GM19023 (cell line): ENCODE measurements at regions not wholly inside any gene's neighbourhood (a gene's known extent, or its start where the extent isn't known, plus 50 kb on each side); places are given as distances from the start of the nearest gene placed in this dataset.

ENCODE experiments used
- ATAC-seq: cut with Tn5 transposase; IDR thresholded peaks from one replicate; pipeline ENCODE4 v1.9.1; 2021; ENCODE audit warnings: mild to moderate bottlenecking, moderate library complexity; ENCODE audit not compliant: unreplicated experiment

DNA sequence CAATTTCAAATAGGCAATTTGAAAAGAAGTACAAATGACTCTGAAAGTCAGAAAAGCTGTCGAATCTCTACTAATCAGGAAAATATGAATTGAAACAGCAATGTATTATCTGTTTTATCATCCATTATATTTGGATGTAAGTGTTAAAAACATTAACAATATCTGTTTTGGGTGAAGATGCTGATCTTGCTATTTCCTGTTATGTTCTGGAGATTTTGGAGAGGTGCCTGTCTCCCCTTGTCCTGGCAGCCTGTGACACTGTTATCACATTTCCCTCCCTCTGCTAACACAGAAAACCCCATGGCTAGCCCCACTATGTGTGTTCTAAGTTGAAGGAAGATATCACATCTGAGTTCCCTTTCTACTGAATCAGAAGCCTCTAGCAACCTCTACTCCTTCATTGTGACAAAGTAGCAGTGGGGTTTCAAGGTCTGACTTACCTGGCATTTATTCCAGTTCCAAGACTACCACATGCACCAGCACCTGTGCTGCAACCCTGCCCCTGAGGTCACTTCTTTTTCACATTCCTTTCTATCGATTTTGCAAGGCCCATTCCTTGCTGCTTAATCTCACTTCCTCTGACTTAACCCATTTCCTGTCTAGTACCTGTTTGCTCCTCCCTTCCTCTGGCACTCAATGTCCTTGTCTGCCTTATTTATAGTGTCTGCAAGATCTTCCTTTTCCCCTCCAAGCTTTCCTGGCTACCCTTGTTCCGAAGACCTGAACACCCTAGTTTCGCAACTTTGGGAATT is 95.5 kb upstream of the COL8A1 start:
- ATAC-seq: no peak

DNA sequence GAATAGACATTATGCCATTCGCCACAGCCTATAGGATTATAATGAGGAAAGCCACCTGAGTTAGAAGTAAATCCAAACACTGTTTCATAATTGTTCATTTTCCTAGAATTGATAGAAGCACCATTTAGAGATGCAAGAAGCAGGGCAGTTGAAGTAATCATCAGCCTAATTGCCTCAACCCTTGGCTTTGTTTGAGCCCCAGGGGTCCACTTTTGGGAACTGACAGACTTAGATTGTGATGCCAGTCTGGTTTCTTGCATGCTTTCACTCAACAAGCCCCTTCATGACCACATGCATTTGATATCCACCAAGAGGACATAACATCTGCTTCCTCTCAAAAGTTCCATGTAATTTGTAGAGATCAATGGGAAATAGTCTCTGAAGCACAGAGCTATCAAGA is 97.2 kb upstream of the COL8A1 start:
- no peak for ATAC-seq

DNA sequence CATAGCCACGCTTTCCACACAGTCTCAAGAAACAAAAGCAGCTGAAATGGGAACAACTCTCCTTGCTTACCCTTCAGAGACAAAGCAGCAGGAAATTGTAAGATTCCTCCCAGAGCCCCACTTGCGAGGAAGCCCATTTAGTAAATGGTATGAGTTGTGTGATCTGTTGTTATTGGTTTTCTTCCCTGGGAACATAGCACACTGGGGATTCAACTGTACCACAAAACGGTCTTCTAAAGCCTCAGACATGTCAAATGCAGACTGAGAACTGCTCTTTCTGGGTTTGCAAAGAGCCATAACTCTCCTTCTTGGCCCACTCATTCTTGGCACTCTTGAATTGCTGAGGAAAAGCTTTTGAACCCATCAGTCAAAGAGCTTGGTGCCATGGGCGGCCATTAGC is 101.0 kb upstream of the COL8A1 start:
- no peak for ATAC-seq

DNA sequence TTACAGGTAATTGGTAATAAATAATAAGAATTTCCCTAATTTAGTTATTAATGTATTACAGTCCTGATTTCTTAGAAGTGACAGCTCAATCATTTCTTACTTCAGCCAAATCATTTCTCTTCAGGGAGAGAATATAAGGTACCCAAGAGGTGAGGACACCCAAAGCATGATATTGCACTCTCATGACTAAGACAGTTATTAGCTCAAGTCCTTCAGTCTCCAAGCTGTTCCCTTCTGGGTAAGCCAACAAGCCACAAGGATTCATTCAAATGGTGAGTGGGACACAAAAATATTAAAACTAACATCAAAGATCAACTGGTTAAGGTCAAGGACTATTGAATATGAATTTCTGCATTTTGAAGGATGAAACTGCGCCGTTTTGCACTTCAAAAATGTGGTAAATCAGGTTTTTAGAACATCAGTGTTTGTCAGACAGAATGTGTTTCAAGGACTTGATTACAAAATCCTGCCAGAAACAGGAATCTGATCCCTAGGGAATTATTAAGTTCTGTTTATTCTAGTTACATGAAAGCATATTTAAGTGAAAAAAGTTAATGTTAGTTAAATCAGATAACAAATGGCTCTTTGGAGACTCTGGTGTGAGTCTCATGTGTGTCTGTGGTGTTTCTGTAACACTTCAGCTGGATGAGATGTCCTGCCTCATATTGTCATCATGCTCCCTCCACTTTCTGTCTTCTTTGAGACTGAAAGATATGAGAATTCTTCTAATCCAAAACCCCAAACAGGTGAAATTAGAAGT is 101.7 kb upstream of the COL8A1 start:
- ATAC-seq: no peak

DNA sequence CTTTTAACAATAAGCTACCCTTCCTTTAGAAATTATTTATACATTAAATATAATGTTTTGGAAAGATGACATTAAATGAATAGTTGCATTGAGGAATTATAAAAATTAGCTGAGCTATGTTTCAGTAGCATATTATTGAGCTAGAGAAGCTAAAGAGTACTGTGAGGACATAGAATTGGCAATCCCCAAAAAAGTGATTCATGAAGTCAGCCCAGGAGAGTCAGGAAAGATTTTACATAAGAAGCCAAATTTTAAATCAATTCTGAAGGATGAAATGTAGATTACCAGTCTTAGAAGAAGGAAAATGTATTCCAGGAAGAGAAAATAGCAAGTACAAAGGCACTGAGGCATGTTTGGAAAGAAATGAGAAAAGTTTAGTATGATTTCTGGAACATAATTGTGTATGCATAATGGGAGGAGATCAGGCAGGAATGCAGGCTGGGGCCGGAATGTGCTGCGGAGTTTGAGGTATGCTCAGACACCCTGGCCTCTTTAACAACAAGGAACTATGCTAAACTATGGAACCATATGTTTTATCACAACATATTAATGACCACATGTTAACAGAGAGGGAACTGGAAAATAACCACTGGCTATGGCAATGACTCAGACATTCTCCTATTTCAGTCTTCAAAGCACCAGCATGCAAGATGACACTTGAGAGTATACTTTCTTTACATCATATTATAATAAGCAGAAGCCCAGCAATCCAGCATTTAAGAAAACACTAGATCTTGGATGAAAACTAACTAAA is 103.3 kb upstream of the COL8A1 start:
- no peak for ATAC-seq

DNA sequence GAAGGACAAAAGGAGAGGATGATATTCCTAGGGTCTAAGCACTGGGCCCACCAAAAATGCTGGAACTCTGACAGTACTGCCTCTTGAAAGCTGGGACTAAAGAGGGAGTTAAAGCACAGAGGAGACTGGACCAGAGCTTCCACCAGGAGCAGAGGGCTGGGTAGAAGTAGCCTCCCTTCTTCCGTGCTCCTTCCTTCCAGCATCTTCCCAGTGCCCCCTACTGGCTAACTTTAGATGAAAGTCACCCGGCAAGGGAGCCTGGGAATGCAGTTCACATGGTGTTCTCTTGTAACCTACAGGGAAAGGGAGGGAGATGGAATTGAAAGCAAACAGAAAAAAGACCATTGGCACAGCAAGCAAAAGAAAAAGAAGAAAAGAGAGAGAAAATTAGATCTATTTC is 106.1 kb upstream of the COL8A1 start:
- ATAC-seq: peak; percentile 80

DNA sequence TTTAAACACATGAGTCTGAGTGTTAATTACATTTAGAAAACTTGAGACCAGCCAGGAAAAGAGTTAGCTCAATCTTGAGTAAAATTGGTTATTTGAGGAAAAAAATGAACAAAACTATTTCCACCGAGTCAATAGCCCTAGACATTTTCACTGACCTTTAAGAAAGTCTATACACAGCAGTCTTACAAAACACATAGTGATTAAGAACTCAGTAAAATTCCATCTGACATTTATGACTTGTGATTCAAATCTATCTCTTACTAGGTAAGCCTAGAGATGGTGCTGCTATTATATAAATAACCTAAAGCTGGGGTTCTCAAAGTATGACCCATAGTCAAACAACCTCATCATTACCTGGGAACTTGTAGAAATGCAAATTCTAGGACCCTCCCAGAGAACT is 109.1 kb upstream of the COL8A1 start:
- ATAC-seq: no peak

DNA sequence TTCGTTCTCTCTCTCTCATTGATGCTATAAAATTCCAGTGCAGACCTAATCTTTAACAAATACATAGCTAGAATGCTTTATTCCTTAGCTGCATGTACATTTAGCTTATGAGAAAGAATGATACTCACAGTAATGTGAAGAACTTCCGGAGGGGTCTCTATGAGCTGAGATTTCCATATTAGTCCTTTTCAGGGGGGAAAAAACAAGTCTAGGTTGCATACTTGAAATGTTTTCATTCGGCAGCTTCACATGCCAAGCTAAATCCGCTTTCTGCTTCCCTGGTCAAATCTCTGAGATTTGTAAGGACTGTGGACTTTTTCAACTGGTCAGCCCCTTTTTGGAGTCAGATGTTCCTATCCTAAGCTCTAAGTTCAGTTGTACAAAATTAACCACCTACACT is 111.5 kb upstream of the COL8A1 start:
- ATAC-seq: no peak

DNA sequence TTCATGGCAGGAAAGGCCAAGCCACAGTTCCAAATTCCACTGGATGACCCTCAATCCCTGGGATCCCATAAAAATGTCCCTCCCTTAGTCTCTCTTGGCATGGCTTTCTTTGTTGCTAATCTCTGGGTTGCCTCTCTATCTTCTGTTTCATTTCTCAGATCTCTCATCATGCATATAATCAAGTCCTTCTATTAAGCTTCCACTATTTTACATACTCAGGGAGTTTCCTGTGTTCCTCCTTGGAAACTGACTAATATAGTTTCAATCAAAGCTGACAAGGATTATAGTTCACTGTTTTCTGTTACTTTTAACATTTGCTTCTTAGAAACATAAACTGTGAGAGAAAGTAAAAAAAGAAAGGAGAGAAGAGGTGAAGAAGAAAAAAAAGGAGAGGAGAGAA is 113.8 kb upstream of the COL8A1 start:
- no peak for ATAC-seq

DNA sequence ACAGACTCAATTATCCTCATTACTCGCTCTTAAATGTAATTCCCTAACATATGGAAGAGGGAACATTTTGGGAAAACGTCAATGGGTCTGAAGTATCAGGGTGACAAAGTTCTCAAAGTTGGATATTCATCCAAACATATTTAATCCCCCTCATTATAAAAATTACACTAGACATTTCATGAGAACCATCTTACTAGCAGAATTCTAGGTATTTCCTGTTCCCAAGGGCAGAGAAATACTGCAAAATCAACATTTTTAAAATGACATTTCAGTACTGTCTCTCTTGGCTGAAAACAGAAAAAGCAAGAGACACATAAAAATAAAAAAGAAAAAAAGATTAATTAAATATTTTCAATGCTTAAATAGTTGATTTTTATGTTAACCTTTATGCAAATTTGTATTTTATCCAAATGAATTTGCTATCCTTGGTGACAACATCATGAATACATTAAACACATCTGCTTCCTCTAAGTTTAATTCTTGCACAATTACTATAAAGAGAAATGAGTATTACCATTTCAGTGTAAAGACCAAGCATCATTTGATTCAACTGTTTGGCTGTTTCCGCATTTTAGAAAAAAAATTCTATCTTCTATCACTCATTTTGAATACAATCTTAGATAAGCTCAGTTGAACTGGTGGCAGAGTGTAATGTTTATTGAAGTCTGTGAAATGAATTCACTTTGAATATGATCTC is 114.8 kb upstream of the COL8A1 start:
- ATAC-seq: no peak

DNA sequence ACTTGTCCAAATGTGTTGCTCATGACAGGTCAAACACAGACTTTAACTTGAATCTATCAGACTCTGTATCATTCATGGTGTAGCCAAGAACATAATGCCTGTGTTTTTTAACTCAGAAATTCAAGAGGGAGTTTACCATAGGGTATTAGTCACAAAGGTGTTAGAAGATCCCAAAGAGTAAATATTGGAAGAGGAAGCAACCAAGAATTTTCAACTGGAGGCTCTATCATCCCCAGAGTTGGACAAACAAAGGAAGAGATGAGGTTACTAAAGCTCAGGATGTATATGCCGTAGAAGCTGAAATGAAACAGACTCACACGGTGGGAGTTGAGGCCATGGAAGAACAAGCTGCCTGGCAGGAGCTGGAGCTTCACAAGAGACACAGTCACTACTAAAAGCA is 116.2 kb upstream of the COL8A1 start:
- ATAC-seq: no peak

DNA sequence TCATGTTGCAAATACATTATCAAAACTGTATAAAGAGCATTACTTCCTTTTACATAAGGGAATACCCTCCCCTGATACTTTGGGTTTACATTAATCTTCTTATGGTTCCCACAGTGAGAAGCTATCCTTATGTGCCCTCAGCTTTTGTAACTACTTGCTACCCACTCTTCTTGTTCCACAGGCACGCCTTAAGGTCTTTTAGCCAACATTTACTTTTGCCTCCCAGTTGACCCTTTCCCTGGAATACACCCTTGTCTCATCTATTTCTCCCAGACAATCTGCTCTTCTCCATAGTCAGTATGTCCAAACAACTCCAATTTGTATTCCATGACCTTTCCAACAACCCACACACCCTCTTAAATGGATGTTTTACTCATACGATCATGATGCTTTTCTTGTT is 116.8 kb upstream of the COL8A1 start:
- ATAC-seq: no peak

DNA sequence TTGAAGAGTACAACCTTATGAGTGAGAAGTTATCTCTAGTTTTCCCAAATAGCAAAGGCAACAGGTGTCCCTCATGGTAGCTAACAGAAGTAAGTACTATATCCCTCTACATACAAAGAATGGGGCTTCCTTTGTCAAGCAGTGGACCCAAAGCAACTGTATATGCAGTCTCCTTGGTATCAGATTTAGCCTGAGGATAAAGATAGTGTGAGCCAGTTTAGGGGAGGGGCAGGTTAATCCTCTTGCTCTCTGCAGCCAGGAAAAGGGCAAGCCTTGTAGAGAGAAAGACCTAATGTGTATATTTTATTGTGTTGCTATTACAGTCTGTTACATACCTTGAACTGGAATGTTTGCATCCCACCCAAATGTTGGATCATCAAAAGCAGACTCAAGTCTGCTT is 117.9 kb upstream of the COL8A1 start:
- ATAC-seq: no peak

DNA sequence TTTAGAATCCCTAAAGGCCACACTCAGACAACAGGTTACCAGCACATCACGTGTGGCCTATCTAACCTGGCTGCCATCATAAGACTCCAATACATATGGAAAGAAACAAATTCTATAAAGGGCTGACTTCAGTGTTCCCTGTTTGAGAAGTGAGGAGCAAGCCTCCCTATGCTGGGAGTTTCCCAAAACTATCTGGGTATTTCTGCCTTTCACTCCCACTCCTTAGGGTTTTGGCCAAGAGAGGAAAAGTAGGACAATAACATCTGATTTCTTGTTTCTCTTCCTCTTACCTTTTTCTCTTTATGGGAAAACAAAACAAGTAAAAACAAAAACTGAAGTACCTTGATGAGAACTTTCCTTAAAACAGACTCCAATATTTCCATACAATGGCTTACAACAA is 121.5 kb upstream of the COL8A1 start:
- no peak for ATAC-seq

DNA sequence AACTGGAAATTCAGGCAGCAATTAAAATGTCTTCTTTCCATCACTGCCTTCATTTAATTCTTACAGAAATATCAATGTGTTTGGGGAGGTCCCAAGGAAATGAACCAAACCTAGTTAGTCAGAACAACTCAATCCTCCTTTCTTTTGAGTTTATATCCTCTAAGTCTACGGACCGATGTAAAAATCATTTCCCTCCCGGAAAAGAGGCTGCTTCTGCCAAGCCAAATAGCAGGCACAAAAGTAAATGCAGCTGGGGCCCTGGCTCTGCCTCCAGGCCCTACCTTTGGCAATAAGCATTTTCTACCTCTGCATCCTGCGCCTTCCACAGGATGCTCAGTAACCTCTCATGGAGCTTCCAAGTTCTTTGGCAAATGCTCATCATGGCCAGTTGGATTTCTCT is 122.5 kb upstream of the COL8A1 start:
- ATAC-seq: no peak

DNA sequence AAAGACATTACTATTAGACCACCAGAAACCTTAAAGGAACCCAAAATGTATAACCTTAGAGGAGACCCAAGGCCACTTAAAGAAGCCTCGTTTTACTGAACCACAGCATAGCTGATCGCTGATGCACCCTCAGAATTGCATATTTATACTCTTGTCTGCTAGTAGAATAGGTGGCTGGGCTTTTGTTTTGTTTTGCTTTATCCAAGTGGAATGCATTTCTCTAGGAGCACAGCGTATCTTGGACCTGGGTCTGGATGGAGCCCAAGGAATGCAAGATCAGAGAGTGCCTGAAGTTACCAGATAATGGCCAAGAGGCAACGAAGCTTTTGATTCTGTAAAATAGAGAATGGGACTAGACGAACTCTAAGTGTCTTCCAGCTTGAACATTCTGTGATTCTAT is 129.2 kb upstream of the COL8A1 start:
- no peak for ATAC-seq

DNA sequence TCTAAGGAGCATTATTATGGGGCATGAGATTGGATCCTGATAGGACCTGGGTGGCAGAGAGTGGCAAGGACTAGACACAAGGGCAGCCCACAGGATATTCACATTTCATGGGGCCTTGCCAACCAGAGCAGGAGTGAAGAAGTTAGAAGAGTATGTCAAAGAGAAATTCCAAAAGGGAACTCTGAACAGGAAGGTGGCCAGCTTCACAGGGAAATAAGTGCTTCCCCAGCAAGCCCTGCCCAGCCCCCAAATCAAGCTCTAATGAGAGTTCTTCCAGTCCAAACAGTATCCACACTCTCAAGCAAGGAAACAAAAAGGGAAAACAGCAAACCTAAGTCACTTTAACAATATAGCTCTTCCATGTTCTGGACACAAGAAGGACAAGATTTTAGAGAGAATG is 130.2 kb upstream of the COL8A1 start:
- ATAC-seq: no peak

DNA sequence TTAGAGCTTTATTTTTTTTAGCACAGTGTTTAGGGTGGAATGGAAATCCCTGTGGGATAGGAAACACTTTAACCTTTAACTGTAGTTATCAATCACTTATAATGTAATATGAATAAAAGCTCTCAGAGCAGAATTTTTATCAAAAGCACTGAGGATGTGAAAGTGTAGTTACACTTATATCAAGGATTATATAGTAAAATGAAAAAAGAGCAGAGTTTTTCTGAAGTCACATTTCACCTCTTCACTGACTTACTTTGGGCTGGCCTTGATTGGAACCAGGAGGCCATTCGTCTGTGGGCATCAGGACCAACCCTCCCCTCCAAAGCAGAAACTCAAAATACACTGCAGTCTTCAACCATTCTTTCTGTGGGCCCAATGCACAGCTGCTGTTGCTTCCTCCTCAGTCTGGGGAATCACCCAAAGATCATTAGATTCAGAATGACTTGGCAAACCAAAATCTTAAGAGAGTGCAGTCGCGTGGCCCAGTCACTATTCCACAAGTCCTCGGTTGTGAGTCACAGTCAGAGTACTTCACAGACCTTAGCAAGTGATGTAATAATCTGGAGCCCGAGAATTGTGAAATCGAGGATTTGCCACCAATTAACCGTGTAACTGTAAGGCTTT is 132.6 kb upstream of the COL8A1 start:
- peak; percentile 100 for ATAC-seq

DNA sequence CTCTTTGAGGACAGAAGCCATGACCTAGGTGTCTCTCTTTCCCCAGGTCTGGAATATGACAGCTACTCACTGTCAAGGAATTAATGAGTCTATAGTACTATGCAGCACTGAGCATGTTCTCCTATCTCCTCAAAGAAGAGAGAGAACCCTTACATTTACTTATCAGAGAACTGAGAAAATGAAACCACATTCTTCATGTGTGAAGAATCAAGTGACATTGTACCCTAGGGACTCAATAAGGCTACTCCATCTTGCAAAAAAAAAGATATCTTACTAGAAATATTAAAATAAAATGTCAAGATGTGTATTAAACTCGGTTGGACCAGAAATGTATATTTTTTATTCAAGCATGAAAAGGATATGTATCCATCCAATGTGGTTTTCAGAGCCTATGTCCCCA is 133.2 kb upstream of the COL8A1 start:
- no peak for ATAC-seq

DNA sequence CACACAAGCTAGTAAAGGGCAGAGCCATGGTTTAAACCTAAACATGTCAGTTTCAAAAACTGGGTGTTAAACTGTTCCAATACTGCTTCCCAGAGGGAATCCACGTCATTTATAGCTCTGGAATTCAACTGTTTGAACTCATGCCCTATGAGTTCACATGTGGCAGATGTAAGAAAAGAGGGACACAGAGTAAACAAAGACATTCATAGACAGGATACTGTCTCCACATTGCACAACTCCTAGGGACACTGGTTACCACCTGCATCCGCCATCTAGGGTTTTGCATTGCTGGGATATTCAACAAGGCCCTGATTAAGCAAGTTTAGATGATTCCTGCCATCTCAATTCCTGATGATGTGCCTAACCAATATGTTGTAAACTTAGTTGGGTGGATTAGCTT is 134.1 kb upstream of the COL8A1 start:
- ATAC-seq: no peak

DNA sequence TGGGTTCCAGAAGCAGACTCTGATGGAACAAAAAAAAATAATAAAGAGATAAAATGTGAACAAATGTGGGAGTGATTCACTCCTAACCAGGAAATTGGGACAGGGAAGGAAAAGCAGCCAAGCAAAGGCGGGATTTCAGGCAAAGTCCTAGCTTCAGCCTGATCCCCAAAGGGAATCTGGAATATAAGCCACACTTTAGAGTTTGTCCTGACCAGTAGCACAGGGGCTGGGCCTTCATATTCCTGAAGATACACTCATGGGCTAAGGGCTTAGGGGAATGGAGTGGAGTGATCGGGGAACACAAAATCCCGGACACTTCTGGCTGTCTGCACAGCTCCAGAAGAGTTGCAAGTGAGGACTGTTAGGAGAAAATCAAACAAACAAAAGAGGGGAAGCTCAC is 135.0 kb upstream of the COL8A1 start:
- no peak for ATAC-seq
